H1 (cell line): ENCODE measurements at regions not wholly inside any gene's neighbourhood (a gene's known extent, or its start where the extent isn't known, plus 50 kb on each side); places are given as distances from the start of the nearest gene placed in this dataset.

Experiments used
- CTCF ChIA-PET: fragments of 300-600 bp; sonication (Branson Sonifier 250); formaldehyde crosslinking; loops from one replicate; lab custom pipeline; 2021; ENCODE audit not compliant: partially characterized antibody; lab: Charles Lee
- POLR2A ChIA-PET: fragments of 300-600 bp; sonication (Branson Sonifier 250); formaldehyde crosslinking; loops from one replicate; lab custom pipeline; 2021; ENCODE audit warnings: inconsistent platforms; ENCODE audit not compliant: partially characterized antibody; lab: Charles Lee
- DNase-seq, 2 experiments: peaks; one replicate each; pipeline versions ENCODE4 v3.0.0 to v3.0.0-alpha.2; 2010 to 2022; ENCODE audit warnings: low spot score in 2 of 2, low read depth in 1 of 2, mixed read lengths in 1 of 2
- FAIRE-seq: peaks from 2 replicates; lab custom pipeline; 2011; peaks lifted over from hg19 to GRCh38; lab: Jason Lieb, UNC
- H2AFZ ChIP-seq: 2 replicates; pipeline ENCODE4 v1.8.1; 2012; ENCODE audit warnings: low read length, inconsistent platforms
- H2AK5ac ChIP-seq: 2 replicates; pipeline ENCODE4 v1.6.1; 2013; ENCODE audit warnings: low read depth, low read length
- H2BK120ac ChIP-seq: replicated peaks from 2 replicates; pipeline ENCODE3; 2013; ENCODE audit warnings: low read depth, low read length, inconsistent platforms
- H2BK12ac ChIP-seq: 2 replicates; pipeline ENCODE4 v1.6.1; 2013; ENCODE audit warnings: low read depth, low read length
- H2BK15ac ChIP-seq: 2 replicates; pipeline ENCODE4 v1.6.1; 2013; ENCODE audit warnings: low read length
- H2BK20ac ChIP-seq: 2 replicates; pipeline ENCODE4 v1.6.1; 2013; ENCODE audit warnings: low read length
- H2BK5ac ChIP-seq: 2 replicates; pipeline ENCODE4 v1.6.1; 2013; ENCODE audit warnings: low read depth, low read length
- H3K14ac ChIP-seq: 2 replicates; pipeline ENCODE4 v1.6.1; 2013; ENCODE audit warnings: inconsistent platforms; ENCODE audit not compliant: insufficient read length
- H3K18ac ChIP-seq: 2 replicates; pipeline ENCODE4 v1.6.1; 2013; ENCODE audit warnings: low read length; ENCODE audit errors: extremely low read depth
- H3K23ac ChIP-seq: 2 replicates; pipeline ENCODE4 v1.6.1; 2013; ENCODE audit warnings: inconsistent platforms; ENCODE audit not compliant: insufficient read length
- H3K23me2 ChIP-seq: 2 replicates; pipeline ENCODE4 v1.6.1; 2013; ENCODE audit warnings: low read depth, low read length
- H3K27ac ChIP-seq: 2 replicates; pipeline ENCODE4 v1.6.1; 2011; ENCODE audit warnings: low read depth, low read length, inconsistent platforms
- H3K27me3 ChIP-seq, 4 experiments: replicated peaks in 1 of 4; 1 replicate in 1 of 4; 2 replicates in 3 of 4; pipeline versions ENCODE4 v1.6.1 to v1.8.1; 2011 to 2013; ENCODE audit warnings: low read length in 3 of 4, mild to moderate bottlenecking in 3 of 4, inconsistent platforms in 2 of 4, mixed read lengths in 2 of 4, moderate library complexity in 1 of 4; ENCODE audit not compliant: control insufficient read depth in 3 of 4, insufficient read depth in 3 of 4; ENCODE audit errors: extremely low read depth in 1 of 4
- H3K36me3 ChIP-seq, 4 experiments: 2 replicates each; pipeline versions ENCODE4 v1.6.1 to v1.8.1; 2011 to 2013; ENCODE audit warnings: mild to moderate bottlenecking in 4 of 4, low read length in 3 of 4, moderate library complexity in 2 of 4, control low read depth in 1 of 4, inconsistent platforms in 1 of 4; ENCODE audit not compliant: insufficient read depth in 4 of 4, control insufficient read depth in 2 of 4
- H3K4ac ChIP-seq: replicated peaks from 2 replicates; pipeline ENCODE3; 2013; ENCODE audit warnings: low read length, low read depth, mixed read lengths, inconsistent platforms; ENCODE audit not compliant: insufficient read length
- H3K4me1 ChIP-seq, 4 experiments: replicated peaks in 1 of 4; 1 replicate in 1 of 4; 2 replicates in 3 of 4; pipeline versions ENCODE4 v1.6.1 to v1.8.1; 2011 to 2013; ENCODE audit warnings: low read length in 3 of 4, inconsistent platforms in 2 of 4, mixed read lengths in 1 of 4; ENCODE audit not compliant: insufficient read depth in 4 of 4, control insufficient read depth in 3 of 4
- H3K4me2 ChIP-seq, 2 experiments: 2 replicates each; pipeline versions ENCODE4 v1.6.1 to v1.8.1; 2011 to 2013; ENCODE audit warnings: low read depth in 2 of 2, low read length in 2 of 2, control low read depth in 1 of 2, inconsistent platforms in 1 of 2, mild to moderate bottlenecking in 1 of 2; ENCODE audit not compliant: insufficient read depth in 1 of 2
- H3K4me3 ChIP-seq, 4 experiments: fragments of 200-600, 300-600 bp in 1 of 4; sonication (generic), shearing (Covaris generic), sonication (Bioruptor Twin) in 1 of 4; 2 replicates each; pipeline versions ENCODE4 v1.5.1 to v1.8.1; 2011 to 2016; ENCODE audit warnings: low read length in 4 of 4, low read depth in 3 of 4, control low read depth in 2 of 4, inconsistent platforms in 2 of 4, mild to moderate bottlenecking in 2 of 4, mixed read lengths in 1 of 4, moderate library complexity in 1 of 4; ENCODE audit not compliant: insufficient read depth in 2 of 4; ENCODE audit errors: extremely low read depth in 1 of 4
- H3K56ac ChIP-seq: replicated peaks from 2 replicates; pipeline ENCODE3; 2013; ENCODE audit warnings: low read depth, mild to moderate bottlenecking, mixed read lengths, low read length, inconsistent platforms; ENCODE audit not compliant: insufficient read length
- H3K79me1 ChIP-seq: 2 replicates; pipeline ENCODE4 v1.6.1; 2013; ENCODE audit warnings: low read depth, low read length, control low read depth
- H3K79me2 ChIP-seq, 2 experiments: 2 replicates each; pipeline versions ENCODE4 v1.6.1 to v1.8.1; 2012 to 2013; ENCODE audit warnings: low read length in 2 of 2, mild to moderate bottlenecking in 2 of 2, inconsistent platforms in 1 of 2; ENCODE audit not compliant: insufficient read depth in 2 of 2, control insufficient read depth in 1 of 2
- H3K9ac ChIP-seq, 4 experiments: replicated peaks in 1 of 4; 1 replicate in 1 of 4; 2 replicates in 3 of 4; pipeline versions ENCODE4 v1.6.1 to v1.8.1; 2011 to 2013; ENCODE audit warnings: low read depth in 3 of 4, low read length in 3 of 4, control low read depth in 2 of 4, mild to moderate bottlenecking in 2 of 4, moderate library complexity in 2 of 4, inconsistent platforms in 1 of 4; ENCODE audit errors: extremely low read depth in 1 of 4
- H3K9me3 ChIP-seq, 2 experiments: 2 replicates each; pipeline versions ENCODE4 v1.6.1 to v1.8.1; 2012 to 2013; ENCODE audit warnings: mild to moderate bottlenecking in 2 of 2, moderate library complexity in 2 of 2, control low read depth in 1 of 2, inconsistent platforms in 1 of 2, low read depth in 1 of 2, low read length in 1 of 2, mixed read lengths in 1 of 2; ENCODE audit not compliant: insufficient read depth in 2 of 2
- H4K20me1 ChIP-seq, 2 experiments: replicated peaks in 1 of 2; 2 replicates each; pipeline versions ENCODE3 to v1.8.1; 2011 to 2013; ENCODE audit warnings: inconsistent platforms in 2 of 2, low read length in 2 of 2, mild to moderate bottlenecking in 1 of 2; ENCODE audit not compliant: insufficient read depth in 2 of 2, control insufficient read depth in 1 of 2
- H4K5ac ChIP-seq: 2 replicates; pipeline ENCODE4 v1.6.1; 2013; ENCODE audit warnings: low read length, low read depth, mixed read lengths, inconsistent platforms; ENCODE audit not compliant: insufficient read length
- H4K8ac ChIP-seq: 2 replicates; pipeline ENCODE4 v1.8.0; 2013; ENCODE audit warnings: mild to moderate bottlenecking, moderate library complexity, low read length, inconsistent platforms; ENCODE audit not compliant: insufficient read depth; ENCODE audit errors: extremely low read depth
- H4K91ac ChIP-seq: replicated peaks from 2 replicates; pipeline ENCODE3; 2013; ENCODE audit warnings: low read length, mixed read lengths, inconsistent platforms; ENCODE audit not compliant: insufficient read length
- CEBPB ChIP-seq: IDR thresholded peaks from 2 replicates; pipeline ENCODE4 v1.6.1; 2012; ENCODE audit warnings: low read depth, low read length
- EP300 ChIP-seq, 2 experiments: IDR thresholded peaks; 1 replicate in 1 of 2; 2 replicates in 1 of 2; pipeline ENCODE4 v1.6.1; 2011 to 2012; ENCODE audit warnings: low read depth in 2 of 2, low read length in 2 of 2, mild to moderate bottlenecking in 2 of 2, borderline replicate concordance in 1 of 2, inconsistent platforms in 1 of 2, moderate library complexity in 1 of 2
- EZH2 ChIP-seq: fragments of 200-600 bp; sonication (generic); IDR thresholded peaks from 2 replicates; pipeline ENCODE4 v1.7.1; 2012; ENCODE audit warnings: low read depth, mild to moderate bottlenecking, moderate library complexity, low read length, inconsistent platforms; ENCODE audit not compliant: severe bottlenecking
- HDAC2 ChIP-seq, 2 experiments: fragments of 300-600 bp in 1 of 2; sonication (generic) in 1 of 2; IDR thresholded peaks; 2 replicates each; pipeline ENCODE4 v1.6.1; 2011 to 2012; ENCODE audit warnings: low read depth in 2 of 2, low read length in 2 of 2, mild to moderate bottlenecking in 2 of 2, moderate library complexity in 2 of 2, borderline replicate concordance in 1 of 2, inconsistent platforms in 1 of 2
- POU5F1 ChIP-seq: IDR thresholded peaks from 2 replicates; pipeline ENCODE4 v1.6.1; 2011; ENCODE audit warnings: low read depth, mild to moderate bottlenecking, low read length, moderate library complexity
- RXRA ChIP-seq: IDR thresholded peaks from 2 replicates; pipeline ENCODE4 v1.6.1; 2011; ENCODE audit warnings: low read depth, mild to moderate bottlenecking, low read length, moderate library complexity; ENCODE audit not compliant: insufficient read depth
- SP2 ChIP-seq: IDR thresholded peaks from 2 replicates; pipeline ENCODE4 v1.6.1; 2012; ENCODE audit warnings: mild to moderate bottlenecking, low read length, inconsistent platforms
- TCF12 ChIP-seq: IDR thresholded peaks from 2 replicates; pipeline ENCODE4 v1.6.1; 2011; ENCODE audit warnings: low read depth, mild to moderate bottlenecking, low read length
- WGBS, 2 experiments: shearing (Covaris generic) in 1 of 2; methylation state at CpG; one replicate each; pipeline versions ENCODE4 v1.1.6 to v1.1.7; 2013 to 2015; ENCODE audit warnings: low lambda C conversion rate in 2 of 2, mixed read lengths in 2 of 2, inconsistent platforms in 1 of 2, low coverage in 1 of 2, missing lambda C conversion rate in 1 of 2; ENCODE audit not compliant: insufficient replicate concordance in 2 of 2, insufficient coverage in 1 of 2, insufficient read length in 1 of 2; ENCODE audit errors: extremely low coverage in 1 of 2, missing lambda C conversion rate in 1 of 2; 5-methylcytosine and 5-hydroxymethylcytosine counted together
- TF ChIP-seq, protein P1 (sequence below), 3 experiments: IDR thresholded peaks; 1 replicate in 2 of 3; 2 replicates in 1 of 3; pipeline versions ENCODE4 v1.5.1 to v1.6.1; 2011; ENCODE audit warnings: low read length in 3 of 3, mild to moderate bottlenecking in 3 of 3, inconsistent platforms in 2 of 3, low read depth in 1 of 3, moderate library complexity in 1 of 3; ENCODE audit not compliant: insufficient read depth in 1 of 3; ENCODE audit errors: control extremely low read depth in 1 of 3
- TF ChIP-seq, protein P2 (sequence below): IDR thresholded peaks from 2 replicates; pipeline ENCODE4 v1.6.1; 2011; ENCODE audit warnings: low read length, improper control_type of control experiment

DNA sequence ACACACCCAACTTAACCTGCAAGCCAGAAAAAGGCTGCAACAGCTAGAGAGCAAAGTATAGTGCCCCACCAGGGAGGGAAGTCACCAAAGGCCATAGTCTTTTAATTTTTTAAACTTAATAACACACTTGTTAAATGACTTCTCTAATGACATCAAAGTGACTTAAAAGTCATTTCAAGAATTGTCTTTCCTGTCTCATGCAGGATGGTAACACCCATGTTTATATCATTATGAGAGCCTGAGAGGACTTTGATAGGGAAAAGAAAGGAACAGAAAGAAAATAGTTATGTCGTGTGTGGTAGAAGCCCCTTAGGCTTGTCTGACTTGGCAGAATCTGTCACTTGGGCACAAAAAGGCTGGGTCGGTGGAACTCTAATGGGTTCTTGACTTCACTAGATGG, 57.9 kb upstream of the C2CD4B start:
- Histone ChIP-seq H3K9me3 (peaks cover 7 to 9% of the 10 kb centered on the region in 2 experiments; a peak in 2 of 4 replicates), H3K4me1 (no peaks in the 10 kb centered on the region), H2BK120ac (no peak overlapping the region), H2AK5ac (no peak overlapping the region), H2BK20ac (no peak overlapping the region), H3K14ac (no peak overlapping the region), H2BK15ac (no peak overlapping the region), H3K18ac (no peak overlapping the region), H4K8ac (no peak overlapping the region), H3K4me3 (no peak overlapping the region), H3K4me2 (no peak overlapping the region), H3K27me3 (no peaks in the 10 kb centered on the region; a peak in 1 of 7 replicates), H3K4ac (no peak overlapping the region), H3K36me3 (no peaks in the 10 kb centered on the region; a peak in 1 of 8 replicates), H3K79me1 (no peaks in the 10 kb centered on the region), H2BK5ac (no peak overlapping the region), H4K91ac (no peak overlapping the region), H3K56ac (no peak overlapping the region), H3K79me2 (no peaks in the 10 kb centered on the region), H2BK12ac (no peak overlapping the region), H4K5ac (no peak overlapping the region), H3K23ac (no peak overlapping the region), H3K27ac (no peak overlapping the region), H3K23me2 (no peaks in the 10 kb centered on the region), H2AFZ (no peak overlapping the region), H4K20me1 (no peaks in the 10 kb centered on the region), H3K9ac (no peak overlapping the region)
- ChIA-PET POLR2A (no interaction called here), CTCF (interaction anchor here (0.7 to 1.5 kb wide), 5 partner anchors 8 to 19 kb away, joined by 3 to 4 read pairs (median 4); no protein-coding TSS in a partner anchor)
- FAIRE-seq = no peak
- DNase-seq = no peak
- WGBS, 2 experiments = 92% methylated on average over 2 of the region's 2 CpGs; no CpG with 5 or more reads in 1 of the 2 experiments
- TF ChIP-seq TCF12 (no peak), SP2 (no peak), EP300 (IDR thresholded peaks at IDR 0.05; ENCODE audit: borderline replicate concordance in 1 of 2, low read depth in 2 of 2, low read length in 2 of 2) (no peak), HDAC2 (IDR thresholded peaks at IDR 0.05; ENCODE audit: borderline replicate concordance in 1 of 2, low read depth in 2 of 2, low read length in 2 of 2) (no peak), CEBPB (no peak), EZH2 (no peak), POU5F1 (no peak), RXRA (no peak)
- TF ChIP-seq, protein P1, sequence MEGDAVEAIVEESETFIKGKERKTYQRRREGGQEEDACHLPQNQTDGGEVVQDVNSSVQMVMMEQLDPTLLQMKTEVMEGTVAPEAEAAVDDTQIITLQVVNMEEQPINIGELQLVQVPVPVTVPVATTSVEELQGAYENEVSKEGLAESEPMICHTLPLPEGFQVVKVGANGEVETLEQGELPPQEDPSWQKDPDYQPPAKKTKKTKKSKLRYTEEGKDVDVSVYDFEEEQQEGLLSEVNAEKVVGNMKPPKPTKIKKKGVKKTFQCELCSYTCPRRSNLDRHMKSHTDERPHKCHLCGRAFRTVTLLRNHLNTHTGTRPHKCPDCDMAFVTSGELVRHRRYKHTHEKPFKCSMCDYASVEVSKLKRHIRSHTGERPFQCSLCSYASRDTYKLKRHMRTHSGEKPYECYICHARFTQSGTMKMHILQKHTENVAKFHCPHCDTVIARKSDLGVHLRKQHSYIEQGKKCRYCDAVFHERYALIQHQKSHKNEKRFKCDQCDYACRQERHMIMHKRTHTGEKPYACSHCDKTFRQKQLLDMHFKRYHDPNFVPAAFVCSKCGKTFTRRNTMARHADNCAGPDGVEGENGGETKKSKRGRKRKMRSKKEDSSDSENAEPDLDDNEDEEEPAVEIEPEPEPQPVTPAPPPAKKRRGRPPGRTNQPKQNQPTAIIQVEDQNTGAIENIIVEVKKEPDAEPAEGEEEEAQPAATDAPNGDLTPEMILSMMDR (IDR thresholded peaks at IDR 0.05; ENCODE audit: control extremely low read depth in 1 of 3, insufficient read depth in 1 of 3, low read depth in 1 of 3, low read length in 3 of 3) = no peak
- TF ChIP-seq, protein P2, sequence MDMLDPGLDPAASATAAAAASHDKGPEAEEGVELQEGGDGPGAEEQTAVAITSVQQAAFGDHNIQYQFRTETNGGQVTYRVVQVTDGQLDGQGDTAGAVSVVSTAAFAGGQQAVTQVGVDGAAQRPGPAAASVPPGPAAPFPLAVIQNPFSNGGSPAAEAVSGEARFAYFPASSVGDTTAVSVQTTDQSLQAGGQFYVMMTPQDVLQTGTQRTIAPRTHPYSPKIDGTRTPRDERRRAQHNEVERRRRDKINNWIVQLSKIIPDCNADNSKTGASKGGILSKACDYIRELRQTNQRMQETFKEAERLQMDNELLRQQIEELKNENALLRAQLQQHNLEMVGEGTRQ = no peak
